ENCODE measurements at regions not wholly inside any gene's neighbourhood (a gene's known extent, or its start where the extent isn't known, plus 50 kb on each side); places are given as distances from the start of the nearest gene placed in this dataset.

- no peak for DNase-seq
Measured at GRCh38 chr10:71025535-71025934, 137.2 kb upstream of the PCBD1 start.

DNA sequence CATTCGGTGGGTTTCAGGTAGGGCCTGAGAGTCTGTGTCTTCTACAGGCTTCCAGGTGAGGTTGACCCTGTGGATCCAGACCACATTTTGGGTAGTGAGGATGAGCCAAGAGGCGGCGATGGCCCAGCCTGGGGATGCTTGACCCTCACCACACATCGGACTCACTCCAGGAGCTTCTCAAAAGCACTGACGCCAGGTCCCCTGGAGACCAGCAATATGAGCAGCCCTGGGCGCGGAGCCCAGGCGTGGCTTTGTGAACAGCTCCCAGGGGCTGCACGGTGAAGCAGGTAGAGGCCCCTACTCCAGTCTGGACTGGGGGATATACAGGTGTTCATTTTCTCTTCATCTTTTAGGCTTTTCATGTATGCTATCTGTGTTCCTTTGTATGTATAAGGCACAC, 139.7 kb upstream of the PCBD1 start:
- no peak for DNase-seq

GRCh38 chr10:71029411-71029892, 141.1 kb upstream of the PCBD1 start:
- no peak for DNase-seq

GRCh38 chr10:71029907-71030306, 141.5 kb upstream of the PCBD1 start:
- DNase-seq = no peak

- no peak for DNase-seq
Measured at GRCh38 chr10:71031026-71031425, 142.7 kb upstream of the PCBD1 start.

DNA sequence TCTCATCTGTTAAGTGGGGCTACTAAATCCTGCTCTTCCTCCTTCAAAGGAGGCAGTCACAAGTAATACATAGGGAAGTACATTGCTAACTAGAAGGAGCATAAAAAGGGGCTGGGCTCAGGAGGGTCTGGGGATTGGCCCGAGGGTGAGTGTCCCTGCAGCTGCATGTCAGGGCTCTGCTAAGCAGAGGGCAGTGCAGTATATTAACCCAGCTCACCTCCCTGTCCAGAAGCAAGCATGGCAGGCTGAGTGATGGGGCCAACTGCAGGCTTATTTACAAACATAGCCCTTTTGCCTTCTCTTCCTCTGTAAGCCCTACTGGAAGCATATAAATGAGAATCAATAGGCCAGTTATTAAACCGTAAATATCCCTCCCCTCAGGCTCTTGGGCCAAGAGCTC, 143.2 kb upstream of the PCBD1 start:
- DNase-seq = no peak

- DNase-seq = no peak
Measured at GRCh38 chr10:71032887-71033286, 144.5 kb upstream of the PCBD1 start.

DNA sequence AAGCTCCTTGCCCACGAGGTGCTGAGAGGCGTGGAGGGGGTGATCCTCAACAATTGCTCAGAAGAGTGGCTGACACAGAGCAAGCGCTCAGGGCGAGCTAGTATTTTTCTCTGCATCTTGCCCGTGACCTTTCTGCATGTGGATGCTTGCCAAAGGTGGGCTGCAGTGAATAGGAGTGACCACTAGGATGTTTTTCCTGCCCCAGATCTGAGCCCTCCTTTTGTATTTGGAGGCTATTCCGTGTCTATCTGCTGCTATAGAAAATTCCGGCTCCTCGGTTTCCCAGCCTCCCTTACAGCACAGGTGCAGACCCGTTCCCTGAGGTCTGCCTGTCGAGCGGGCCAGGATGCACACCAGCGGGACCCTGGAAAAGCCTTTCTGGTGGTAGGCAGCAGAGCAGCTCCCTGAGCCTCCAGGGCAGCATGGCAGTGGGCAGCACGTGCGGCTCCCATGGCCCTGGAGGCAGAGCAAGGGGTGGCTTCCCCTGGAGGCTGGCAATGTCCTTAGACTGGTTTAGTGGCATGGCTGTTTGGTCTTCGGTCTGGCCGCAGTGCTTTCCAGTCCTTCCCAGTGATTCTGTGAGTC, 145.1 kb upstream of the PCBD1 start:
- no peak for DNase-seq

- no peak for DNase-seq
Measured at GRCh38 chr10:71035511-71036296, 147.3 kb upstream of the PCBD1 start.

- DNase-seq = no peak
Measured at GRCh38 chr10:71036297-71036966, 148.1 kb upstream of the PCBD1 start.

- no peak for DNase-seq
Measured at GRCh38 chr10:71038091-71038633, 149.8 kb upstream of the PCBD1 start.

DNA sequence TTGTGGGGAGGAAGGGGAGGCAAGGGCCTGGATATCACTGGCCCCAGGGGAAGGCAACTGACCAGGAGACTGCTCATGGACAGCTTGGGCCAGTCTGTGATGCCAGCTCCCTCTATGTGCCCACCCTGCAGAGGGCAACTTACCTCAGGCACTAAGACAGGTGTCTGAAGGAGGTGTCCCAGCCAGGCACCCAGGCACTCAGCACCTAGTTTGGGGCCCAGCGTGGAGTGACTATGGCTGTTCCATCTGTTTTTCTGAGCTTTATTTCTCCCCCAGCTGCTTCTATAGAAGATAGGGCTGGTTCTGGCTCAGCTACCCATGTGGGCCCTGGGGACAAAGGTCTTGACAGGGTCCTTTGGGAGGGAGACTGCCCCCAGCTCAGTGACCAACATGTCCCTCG, 150.6 kb upstream of the PCBD1 start:
- DNase-seq = no peak

DNA sequence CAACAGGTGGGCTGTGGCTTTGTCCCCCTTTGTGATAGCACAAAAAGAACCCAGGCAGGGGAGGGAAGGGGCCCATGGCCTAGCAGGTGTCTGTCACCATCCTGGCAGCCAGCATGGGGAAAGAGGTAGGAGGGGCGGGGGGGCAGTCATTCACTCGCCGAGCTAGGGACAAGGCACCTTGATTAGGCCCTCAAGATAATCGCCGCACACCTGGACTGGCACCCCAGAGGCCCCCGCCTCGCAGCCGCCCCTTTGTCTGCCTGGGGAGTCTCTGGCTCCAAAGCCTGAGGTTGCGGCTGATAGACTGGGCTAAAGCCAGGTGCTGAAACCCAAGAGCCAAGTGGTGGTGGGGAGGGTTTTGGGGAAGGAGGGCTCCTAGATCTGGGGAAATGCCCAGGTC, 151.2 kb upstream of the PCBD1 start:
- DNase-seq = no peak

DNA sequence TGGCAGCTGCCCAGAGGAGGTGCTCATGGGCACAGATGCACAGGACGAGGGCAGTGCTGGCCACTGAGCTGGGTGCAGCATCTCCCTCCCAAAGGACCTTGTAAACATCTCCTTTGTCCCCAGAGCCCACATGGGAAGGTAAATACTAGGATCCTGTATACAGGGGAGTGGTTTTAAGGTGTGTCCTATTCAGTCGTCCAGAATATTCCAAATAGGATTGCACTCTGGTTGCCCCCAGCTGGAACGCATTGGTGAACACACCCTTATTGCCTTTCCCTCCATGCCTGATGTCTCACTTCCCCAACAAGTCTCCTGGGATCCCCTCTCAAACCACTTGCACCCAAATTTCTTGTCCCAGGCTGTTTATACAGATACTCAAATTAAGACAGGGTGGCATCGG, 152.0 kb upstream of the PCBD1 start:
- no peak for DNase-seq

GRCh38 chr10:71040846-71041605, 152.7 kb upstream of the PCBD1 start:
- DNase-seq = no peak

DNA sequence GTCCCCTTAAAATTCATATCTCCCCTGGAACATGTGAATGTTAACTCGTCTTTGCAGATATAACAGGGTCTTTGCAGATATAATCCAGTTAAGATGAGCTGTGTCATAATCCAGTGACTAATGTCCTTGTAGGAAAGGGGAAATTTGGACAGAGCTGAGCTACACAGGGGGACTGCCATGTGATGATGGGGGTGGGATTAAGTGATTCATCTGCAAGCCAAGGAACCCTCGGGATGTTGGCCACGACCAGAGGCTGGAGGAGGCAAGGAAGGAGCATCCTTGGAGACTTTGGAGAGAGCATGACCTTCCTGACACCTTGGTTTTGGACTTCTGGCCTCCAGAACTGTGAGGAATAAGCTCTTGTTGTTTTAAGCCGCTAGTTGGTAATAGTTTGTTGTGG, 153.9 kb upstream of the PCBD1 start:
- DNase-seq = no peak

- DNase-seq = no peak
Measured at GRCh38 chr10:71042699-71043098, 154.3 kb upstream of the PCBD1 start.

DNA sequence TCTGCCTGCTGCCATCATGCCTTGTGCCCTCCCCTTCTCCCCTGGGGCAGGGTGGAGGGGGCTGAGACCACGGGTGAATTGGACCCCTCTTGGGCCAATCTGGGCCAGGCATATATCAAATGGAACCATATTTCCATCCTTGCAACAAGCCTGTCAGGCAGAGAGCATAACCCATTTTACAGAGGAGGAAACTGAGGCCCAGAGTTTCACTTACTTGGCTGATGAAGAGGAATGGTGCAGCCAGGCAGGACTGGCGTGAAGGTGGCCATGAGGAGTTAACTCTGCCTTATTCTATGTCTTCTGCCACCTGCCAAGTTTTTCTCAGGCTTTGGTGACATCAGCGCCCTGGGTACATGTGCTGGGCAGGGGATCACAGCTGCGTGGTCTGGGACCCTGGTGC, 155.5 kb upstream of the PCBD1 start:
- DNase-seq = no peak

DNA sequence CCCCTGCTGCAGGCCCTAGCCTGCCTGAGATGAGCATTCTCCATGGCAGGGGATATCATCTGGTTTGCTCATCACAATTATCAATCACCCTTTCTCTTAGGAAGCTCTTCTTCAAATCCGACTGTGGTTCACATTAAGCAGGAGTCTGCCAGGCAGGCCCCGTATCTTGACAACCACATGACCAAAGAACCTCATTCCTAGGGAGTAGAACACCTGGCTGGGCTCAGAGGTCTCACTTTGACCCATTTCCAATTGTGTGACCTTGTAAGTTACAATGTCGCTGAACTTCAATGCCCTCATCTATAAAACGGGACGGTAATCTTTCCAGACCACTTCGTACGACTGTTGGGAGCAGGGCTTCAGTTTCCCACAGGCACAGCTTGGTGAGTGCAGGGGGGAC, 156.4 kb upstream of the PCBD1 start:
- no peak for DNase-seq

DNA sequence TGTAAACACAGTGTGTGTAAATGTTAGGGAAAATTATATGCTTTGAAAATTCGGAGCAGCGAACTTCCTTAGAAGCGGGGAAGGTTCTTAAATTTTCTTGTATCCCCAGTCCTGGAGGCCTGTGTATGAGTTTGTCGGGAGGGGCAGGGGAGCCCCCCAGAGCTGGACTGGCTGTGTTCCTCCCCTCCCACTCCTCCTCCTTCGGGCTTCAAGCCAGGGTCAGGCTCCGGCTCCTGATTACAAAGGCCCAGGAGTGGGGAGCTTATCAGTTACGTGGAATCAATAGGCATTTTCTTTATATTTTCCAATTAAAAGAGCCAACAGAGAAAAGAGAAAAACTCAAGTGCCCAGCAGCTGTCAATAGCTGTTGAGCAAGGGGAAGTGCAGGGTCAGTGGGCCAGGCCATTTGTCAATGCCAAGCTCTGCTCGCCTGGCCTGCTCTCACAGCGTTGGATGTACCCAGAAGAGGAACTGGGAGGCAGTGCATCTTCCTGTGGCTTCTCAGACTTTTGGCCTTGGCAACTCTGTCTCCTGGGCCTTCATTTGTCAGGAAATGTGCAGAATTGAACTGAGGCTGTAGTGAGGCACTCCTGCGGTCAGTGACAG, 156.9 kb upstream of the PCBD1 start:
- DNase-seq = no peak

GRCh38 chr10:71045936-71046335, 157.6 kb upstream of the PCBD1 start:
- no peak for DNase-seq

- no peak for DNase-seq
Measured at GRCh38 chr10:71046747-71047146, 158.4 kb upstream of the PCBD1 start.
